Stomach (tissue), 8 donors: ENCODE measurements at regions not wholly inside any gene's neighbourhood (a gene's known extent, or its start where the extent isn't known, plus 50 kb on each side); places are given as distances from the start of the nearest gene placed in this dataset.
A peak's percentile ranks its signal among the peaks of the same experiment; 100 is the strongest.

Source experiments
- DNase-seq, 2 donors: peaks; one replicate each; pipeline versions ENCODE4 v3.0.0 to v3.0.0-alpha.2; 2013 to 2019
- H3K27ac ChIP-seq, 5 donors: fragments of 200-600 bp in 4 of 5; sonication (generic) in 4 of 5; one replicate each; pipeline ENCODE4 v1.5.1; 2013 to 2019; ENCODE audit warnings: mild to moderate bottlenecking in 1 of 5, moderate library complexity in 1 of 5
- H3K27me3 ChIP-seq, 3 donors: fragments of 200-600 bp; sonication (generic); one replicate each; pipeline ENCODE4 v1.5.1; 2017 to 2019; ENCODE audit warnings: mixed run types in 1 of 3
- H3K36me3 ChIP-seq, 4 donors: fragments of 200-600 bp; sonication (generic); 1 replicate in 3 of 4; 2 replicates in 1 of 4; pipeline ENCODE4 v1.5.1; 2016 to 2019
- H3K4me1 ChIP-seq, 4 donors: fragments of 200-600 bp; sonication (generic); one replicate each; pipeline ENCODE4 v1.5.1; 2016 to 2019
- H3K4me3 ChIP-seq, 4 donors: fragments of 200-600 bp; sonication (generic) in 3 of 4; one replicate each; pipeline ENCODE4 v1.5.1; 2016 to 2019; ENCODE audit warnings: mild to moderate bottlenecking in 1 of 4
- H3K9me3 ChIP-seq, 4 donors: fragments of 200-600 bp; sonication (generic); one replicate each; pipeline ENCODE4 v1.5.1; 2016 to 2019
- EP300 ChIP-seq: sonication (generic); formaldehyde crosslinking; IDR thresholded peaks from one replicate; pipeline ENCODE4 v1.6.1; 2017; ENCODE audit warnings: antibody characterized with exemption
- POLR2A ChIP-seq, 4 donors: fragments of 450-650 bp; IDR thresholded peaks; one replicate each; pipeline ENCODE4 v1.6.1; 2016; ENCODE audit warnings: antibody characterized with exemption in 4 of 4, control low read depth in 2 of 4, mild to moderate bottlenecking in 1 of 4, moderate library complexity in 1 of 4
- POLR2AphosphoS5 ChIP-seq, 3 donors: sonication (generic); formaldehyde crosslinking; IDR thresholded peaks; one replicate each; pipeline ENCODE4 v1.6.1; 2016; ENCODE audit warnings: antibody characterized with exemption in 3 of 3
- whole genome bisulfite sequencing, 5 donors: extraction: QIAGEN DNeasy Blood & Tissue Kit in 3 of 5; methylation state at CpG; one replicate each; pipeline versions ENCODE4 v1.1.5 to v1.1.7; 2013 to 2018; 5-methylcytosine and 5-hydroxymethylcytosine counted together
- intact Hi-C: fragments of 100-400 bp; cut with DNase I; formaldehyde crosslinking; loops from one replicate; pipeline ENCODE4 v1.15.1; 2023; ENCODE audit warnings: low total_unique reads
- TF ChIP-seq, protein P1 (sequence below), 7 experiments: fragments of 450-650 bp in 4 of 7; fragments of 200-600 bp in 3 of 7; sonication (generic) in 3 of 7; IDR thresholded peaks; one replicate each; pipeline ENCODE4 v1.5.1; 2016 to 2019; ENCODE audit warnings: antibody characterized with exemption in 7 of 7, control low read depth in 2 of 7, mild to moderate bottlenecking in 1 of 7
- donor health status: healthy with polysubstance abuse.
- donor health status: Bipolar disorder and iron deficiency.
- donor health status: healthy.

GRCh38 chr2:147439986-147440385 lies 404.8 kb upstream of the ACVR2A start:
- no peak for TF ChIP-seq EP300
- TF ChIP-seq, protein P1, sequence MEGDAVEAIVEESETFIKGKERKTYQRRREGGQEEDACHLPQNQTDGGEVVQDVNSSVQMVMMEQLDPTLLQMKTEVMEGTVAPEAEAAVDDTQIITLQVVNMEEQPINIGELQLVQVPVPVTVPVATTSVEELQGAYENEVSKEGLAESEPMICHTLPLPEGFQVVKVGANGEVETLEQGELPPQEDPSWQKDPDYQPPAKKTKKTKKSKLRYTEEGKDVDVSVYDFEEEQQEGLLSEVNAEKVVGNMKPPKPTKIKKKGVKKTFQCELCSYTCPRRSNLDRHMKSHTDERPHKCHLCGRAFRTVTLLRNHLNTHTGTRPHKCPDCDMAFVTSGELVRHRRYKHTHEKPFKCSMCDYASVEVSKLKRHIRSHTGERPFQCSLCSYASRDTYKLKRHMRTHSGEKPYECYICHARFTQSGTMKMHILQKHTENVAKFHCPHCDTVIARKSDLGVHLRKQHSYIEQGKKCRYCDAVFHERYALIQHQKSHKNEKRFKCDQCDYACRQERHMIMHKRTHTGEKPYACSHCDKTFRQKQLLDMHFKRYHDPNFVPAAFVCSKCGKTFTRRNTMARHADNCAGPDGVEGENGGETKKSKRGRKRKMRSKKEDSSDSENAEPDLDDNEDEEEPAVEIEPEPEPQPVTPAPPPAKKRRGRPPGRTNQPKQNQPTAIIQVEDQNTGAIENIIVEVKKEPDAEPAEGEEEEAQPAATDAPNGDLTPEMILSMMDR (IDR thresholded peaks at IDR 0.05) = no peak
- TF ChIP-seq POLR2AphosphoS5 (IDR thresholded peaks at IDR 0.05) = no peak
- TF ChIP-seq POLR2A (IDR thresholded peaks at IDR 0.05) = no peak
- Histone ChIP-seq H3K9me3 (no peaks in the 10 kb centered on the region), H3K27me3 (no peaks in the 10 kb centered on the region), H3K4me3 (no peak overlapping the region), H3K36me3 (no peaks in the 10 kb centered on the region), H3K4me1 (no peaks in the 10 kb centered on the region), H3K27ac (no peak overlapping the region)
- intact Hi-C loops = no loop called here
- no peak for DNase-seq

DNA sequence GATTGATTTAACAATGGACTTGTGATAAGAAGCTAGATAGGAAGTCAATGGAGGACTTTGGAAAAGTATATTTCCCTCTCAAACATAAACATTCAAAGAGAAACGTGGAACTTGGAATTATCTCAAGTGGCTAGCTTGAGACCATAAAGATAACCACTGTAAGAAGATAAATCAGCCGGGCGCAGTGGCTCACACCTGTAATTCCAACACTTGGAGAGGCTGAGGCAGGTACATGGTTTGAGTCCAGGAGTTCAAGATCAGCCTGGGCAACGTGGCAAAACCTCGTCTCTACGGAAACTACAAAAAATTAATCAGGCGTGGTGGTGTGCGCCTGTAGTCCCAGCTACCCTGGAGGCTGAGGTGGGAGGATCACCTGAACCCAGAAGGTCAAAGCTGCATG lies 405.9 kb upstream of the ACVR2A start:
- H3K9me3 ChIP-seq = no peaks in the 10 kb centered on the region
- no peaks in the 10 kb centered on the region for H3K27me3 ChIP-seq
- no peak overlapping the region for H3K27ac ChIP-seq
- DNase-seq = no peak
- WGBS, 5 donors = 56 to 74% (median 61%) methylated on average over 8 of the region's 8 CpGs
- H3K4me3 ChIP-seq = no peak overlapping the region
- intact Hi-C loops = no loop called here
- H3K4me1 ChIP-seq = peaks cover 0 to 3% (median 0%) of the 10 kb centered on the region in 4 donors
- no peaks in the 10 kb centered on the region for H3K36me3 ChIP-seq
- TF ChIP-seq POLR2A (IDR thresholded peaks at IDR 0.05) = no peak

DNA sequence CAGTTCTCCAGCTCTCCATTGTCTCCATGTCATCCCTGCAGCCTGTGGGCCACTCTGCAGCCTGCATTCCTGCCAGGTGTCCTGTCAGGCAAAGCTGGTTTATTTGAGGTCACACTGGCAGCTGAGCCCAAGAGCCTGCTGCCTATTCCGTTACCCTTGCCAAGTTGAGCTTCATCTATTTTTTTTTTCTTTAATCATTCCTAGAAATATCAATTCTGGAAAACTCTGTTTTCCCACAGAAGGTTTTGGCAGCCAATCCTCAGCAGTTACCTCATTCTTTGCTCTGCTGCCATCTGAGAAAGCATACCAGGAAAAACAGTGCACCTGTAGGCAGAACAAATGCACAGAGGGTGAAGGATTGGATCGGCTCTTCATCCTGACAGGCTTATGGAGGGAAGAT lies 411.0 kb upstream of the ACVR2A start:
- Histone ChIP-seq H3K9me3 (no peaks in the 10 kb centered on the region), H3K4me1 (peaks cover 0 to 13% (median 3%) of the 10 kb centered on the region in 4 donors), H3K4me3 (no peak overlapping the region), H3K27ac (no peak overlapping the region), H3K36me3 (no peaks in the 10 kb centered on the region), H3K27me3 (no peaks in the 10 kb centered on the region)
- intact Hi-C loops = no loop called here
- TF ChIP-seq POLR2AphosphoS5 (IDR thresholded peaks at IDR 0.05) = peak in 1 of 3 donors; percentile 8
- TF ChIP-seq, protein P1 (IDR thresholded peaks at IDR 0.05) = no peak
- TF ChIP-seq POLR2A (IDR thresholded peaks at IDR 0.05) = no peak
- 26 to 45% (median 41%) methylated on average over 2 of the region's 2 CpGs for WGBS, 5 donors
- peak in 1 of 2 donors; percentile 54 for DNase-seq

GRCh38 chr2:147430408-147430807 lies 414.4 kb upstream of the ACVR2A start:
- intact Hi-C loops = no loop called here
- Histone ChIP-seq H3K36me3 (no peaks in the 10 kb centered on the region), H3K4me3 (no peak overlapping the region), H3K9me3 (no peaks in the 10 kb centered on the region), H3K4me1 (peaks cover 0 to 13% (median 6%) of the 10 kb centered on the region in 4 donors), H3K27me3 (no peaks in the 10 kb centered on the region), H3K27ac (no peak overlapping the region)
- TF ChIP-seq POLR2AphosphoS5 (IDR thresholded peaks at IDR 0.05) (peak in 1 of 3 donors; percentile 28), EP300 (no peak), POLR2A (IDR thresholded peaks at IDR 0.05) (no peak)
- TF ChIP-seq, protein P1 (IDR thresholded peaks at IDR 0.05) = no peak
- DNase-seq = peak; percentile 27 to 70
- 27 to 60% (median 48%) methylated on average over 3 of the region's 3 CpGs for WGBS, 5 donors

DNA sequence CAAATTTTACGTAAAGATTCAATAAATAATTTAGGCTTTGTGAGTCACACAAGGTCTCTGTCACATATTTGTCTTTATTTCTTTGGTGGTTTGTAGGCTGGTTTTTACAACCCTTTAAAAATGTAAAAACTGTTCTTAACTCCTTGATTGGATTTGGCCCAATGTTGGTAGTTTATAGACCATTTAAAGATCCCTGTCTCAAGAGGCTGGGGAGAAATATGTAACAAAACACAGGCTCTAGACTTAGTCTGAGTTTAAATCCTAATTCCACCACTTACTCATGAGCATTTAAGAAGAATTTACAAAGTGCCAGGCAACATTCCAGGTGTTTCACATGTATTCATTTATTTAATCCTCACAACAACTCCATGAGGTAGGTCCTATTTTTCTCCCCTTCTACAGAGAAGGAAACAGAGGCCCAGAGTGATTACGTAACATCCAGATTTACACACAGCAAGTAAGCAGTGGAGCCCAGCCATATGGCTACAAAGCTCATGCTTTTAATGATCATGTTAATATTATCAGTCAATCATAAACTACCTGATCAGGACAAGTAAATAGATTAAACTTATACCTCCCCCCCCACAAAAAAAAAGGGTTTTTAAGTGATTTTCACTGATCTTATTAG lies 416.6 kb upstream of the ACVR2A start:
- no peaks in the 10 kb centered on the region for H3K9me3 ChIP-seq
- no peaks in the 10 kb centered on the region for H3K36me3 ChIP-seq
- intact Hi-C loops = no loop called here
- no peak overlapping the region for H3K27ac ChIP-seq
- H3K4me3 ChIP-seq = no peak overlapping the region
- TF ChIP-seq POLR2A (IDR thresholded peaks at IDR 0.05) (no peak), EP300 (no peak), POLR2AphosphoS5 (IDR thresholded peaks at IDR 0.05) (no peak)
- TF ChIP-seq, protein P1 (IDR thresholded peaks at IDR 0.05) = no peak
- no peak for DNase-seq
- no peaks in the 10 kb centered on the region for H3K27me3 ChIP-seq
- WGBS, 5 donors = 87 to 100% (median 91%) methylated on average over 2 of the region's 2 CpGs
- H3K4me1 ChIP-seq = peaks cover 0 to 18% (median 2%) of the 10 kb centered on the region in 4 donors
